GM18867 (cell line): ENCODE measurements at regions not wholly inside any gene's neighbourhood (a gene's known extent, or its start where the extent isn't known, plus 50 kb on each side); places are given as distances from the start of the nearest gene placed in this dataset.

Experiments
- ATAC-seq: cut with Tn5 transposase; IDR thresholded peaks from one replicate; pipeline ENCODE4 v1.9.1; 2021; ENCODE audit warnings: mild to moderate bottlenecking, moderate library complexity; ENCODE audit not compliant: unreplicated experiment

GRCh38 chr6:156461647-156462046 is 315.5 kb upstream of the ARID1B start:
- no peak for ATAC-seq

DNA sequence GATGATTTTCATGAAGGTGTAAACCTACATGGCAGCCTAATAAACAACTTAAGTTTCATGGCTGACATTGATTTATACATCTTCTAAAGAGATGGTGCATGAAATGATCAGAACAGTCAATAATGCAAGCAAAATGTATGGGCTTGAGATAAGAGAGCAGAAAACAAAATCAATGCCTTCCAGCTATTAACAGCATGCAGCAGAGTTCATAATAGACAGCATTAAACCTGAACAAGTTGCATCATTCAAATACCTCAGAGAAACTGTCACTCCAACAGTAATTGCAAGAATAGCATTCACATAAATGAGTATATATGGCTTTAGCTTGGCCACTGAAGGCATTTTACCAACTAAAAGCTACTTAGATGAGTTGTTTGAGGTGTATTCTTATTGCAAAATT is 319.6 kb upstream of the ARID1B start:
- ATAC-seq: no peak

GRCh38 chr6:156455847-156456246 is 321.3 kb upstream of the ARID1B start:
- no peak for ATAC-seq

GRCh38 chr6:156454867-156455266 is 322.3 kb upstream of the ARID1B start:
- ATAC-seq: no peak

DNA sequence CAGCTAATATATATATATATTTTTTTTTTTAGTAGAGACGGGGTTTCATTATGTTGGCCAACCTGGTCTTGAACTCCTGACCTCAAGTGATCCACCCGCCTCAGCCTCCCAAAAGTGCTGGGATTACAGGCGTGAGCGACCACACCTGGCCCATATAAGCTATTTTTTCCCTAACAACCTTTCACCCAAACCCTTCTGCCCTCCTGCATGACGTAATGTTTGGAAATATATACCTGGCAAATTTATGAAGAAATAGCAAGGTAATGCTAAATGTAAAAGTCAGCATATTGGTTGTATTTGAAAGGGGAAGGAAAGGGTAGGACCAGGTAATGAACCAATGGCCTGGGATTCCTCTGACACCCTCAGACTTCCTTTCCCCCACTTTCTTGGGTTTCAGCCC is 325.5 kb upstream of the ARID1B start:
- no peak for ATAC-seq

DNA sequence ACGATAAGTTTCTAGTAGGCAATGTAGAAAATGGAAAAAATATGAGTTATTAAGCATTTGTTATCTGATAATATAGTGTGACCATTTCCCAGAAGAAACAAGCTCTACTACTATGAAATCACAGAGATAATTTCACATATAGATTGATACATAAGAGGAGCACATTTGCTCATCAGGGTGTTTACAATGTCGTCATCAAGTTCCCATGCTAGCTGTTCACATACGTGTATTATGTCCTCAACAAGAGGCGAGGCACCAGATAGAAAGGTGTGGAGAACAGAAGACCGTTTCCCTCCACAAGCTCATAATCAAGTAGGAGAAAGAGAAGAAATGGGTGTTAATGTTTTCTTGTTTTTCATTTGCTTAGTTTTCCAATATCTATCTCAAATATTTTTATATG is 326.1 kb upstream of the ARID1B start:
- no peak for ATAC-seq

DNA sequence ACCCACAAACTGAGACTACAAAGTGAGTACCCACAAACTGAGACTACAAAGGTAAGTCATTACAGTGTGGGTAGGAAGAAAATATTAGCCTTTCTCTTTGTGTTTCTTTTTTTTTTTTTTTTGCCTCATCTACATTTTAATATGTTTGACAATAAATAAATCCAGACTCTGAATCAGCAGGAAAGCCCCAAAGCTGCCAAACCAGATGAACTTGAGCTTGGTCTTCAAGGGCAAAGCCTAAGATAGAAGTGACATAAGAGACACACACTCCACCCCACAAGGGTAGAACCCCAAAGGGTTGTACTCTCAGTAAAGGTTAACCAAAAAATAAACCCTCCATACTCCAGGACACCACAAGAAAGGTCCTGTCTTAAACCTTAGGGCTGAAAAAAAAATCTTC is 326.8 kb upstream of the ARID1B start:
- ATAC-seq: no peak

DNA sequence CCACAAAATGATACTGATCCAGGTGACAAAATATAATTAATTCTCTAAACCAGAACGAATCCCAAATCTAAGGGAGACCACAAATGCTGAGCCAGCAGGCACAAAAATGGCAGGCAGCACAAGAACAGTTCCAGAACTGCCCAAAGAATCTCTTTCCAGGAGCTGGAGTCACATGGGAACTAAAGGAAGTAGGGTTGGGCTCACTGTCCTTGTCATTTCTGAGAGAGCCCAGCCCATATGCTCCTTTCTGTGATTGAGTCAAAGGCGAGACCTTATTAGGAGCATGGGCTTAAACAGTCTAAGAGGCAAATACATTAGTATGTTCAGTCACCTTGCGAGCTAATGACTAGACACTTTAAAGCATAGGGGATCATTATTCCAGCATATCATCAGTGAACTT is 327.6 kb upstream of the ARID1B start:
- no peak for ATAC-seq

GRCh38 chr6:156449128-156449527 is 328.1 kb upstream of the ARID1B start:
- ATAC-seq: no peak

GRCh38 chr6:156448579-156448978 is 328.6 kb upstream of the ARID1B start:
- no peak for ATAC-seq

- ATAC-seq: no peak
Observed at GRCh38 chr6:156440688-156441087, 336.5 kb upstream of the ARID1B start.

DNA sequence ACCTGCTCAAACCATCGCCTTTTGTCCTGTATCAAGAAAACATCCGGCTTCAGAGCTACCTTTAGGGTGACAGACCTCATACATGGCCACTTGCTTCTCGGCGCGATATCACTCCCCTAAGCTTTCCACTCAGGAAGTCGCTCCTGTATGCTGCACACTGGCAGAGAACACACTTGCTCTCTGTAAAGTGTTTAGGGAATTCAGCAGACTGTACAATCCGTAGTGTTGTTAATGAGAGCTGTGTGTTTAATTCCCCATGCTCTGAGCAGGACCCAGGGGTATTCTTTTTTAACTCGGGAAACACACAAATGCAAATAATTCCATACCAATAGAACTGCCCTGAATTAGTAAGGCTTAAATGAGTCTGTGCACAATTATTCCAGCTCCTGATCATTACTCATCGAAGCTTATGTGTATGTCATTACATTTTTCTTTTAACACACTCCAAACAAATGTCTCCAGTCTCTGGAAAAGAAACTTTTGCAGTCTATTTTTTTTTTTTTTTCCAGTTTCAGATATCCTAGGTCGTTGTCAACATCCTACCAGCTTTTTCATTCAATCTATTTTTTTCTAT is 338.7 kb upstream of the ARID1B start:
- ATAC-seq: no peak

DNA sequence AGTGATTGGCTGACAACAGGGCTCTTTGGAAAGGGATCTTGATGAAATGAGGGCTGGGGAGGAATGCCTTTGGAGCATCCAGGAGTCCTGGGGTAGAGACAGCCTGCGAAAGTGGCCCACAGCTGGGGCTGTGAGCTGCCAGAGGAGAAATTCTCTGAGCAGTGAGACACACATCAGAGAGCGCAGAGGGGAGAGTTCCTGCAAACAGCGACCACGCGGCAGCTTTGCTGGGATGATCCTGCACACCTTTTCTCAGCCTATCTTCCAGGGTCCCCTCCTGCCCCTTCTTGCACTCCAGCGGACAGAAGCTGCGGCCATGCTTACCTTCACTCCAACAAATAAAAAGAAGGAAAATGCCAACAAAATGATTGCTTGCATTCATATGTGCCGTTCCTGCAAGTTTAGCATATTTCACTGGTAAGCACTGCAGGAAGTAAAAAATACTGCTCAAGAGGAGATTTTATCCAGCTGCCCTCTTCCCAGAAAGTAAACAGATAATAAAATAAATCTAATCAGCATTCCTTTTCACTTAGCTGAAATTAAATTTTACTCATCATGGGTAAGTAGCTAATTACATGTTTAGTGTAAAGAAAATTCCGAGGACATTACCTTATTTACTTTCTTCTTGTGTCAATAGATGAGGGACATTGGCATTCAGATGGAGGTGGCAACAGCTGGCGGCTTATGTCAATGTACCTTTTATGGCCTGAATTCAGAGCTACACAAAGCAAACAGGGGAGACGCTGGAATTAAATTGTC is 339.9 kb upstream of the ARID1B start:
- ATAC-seq: no peak

DNA sequence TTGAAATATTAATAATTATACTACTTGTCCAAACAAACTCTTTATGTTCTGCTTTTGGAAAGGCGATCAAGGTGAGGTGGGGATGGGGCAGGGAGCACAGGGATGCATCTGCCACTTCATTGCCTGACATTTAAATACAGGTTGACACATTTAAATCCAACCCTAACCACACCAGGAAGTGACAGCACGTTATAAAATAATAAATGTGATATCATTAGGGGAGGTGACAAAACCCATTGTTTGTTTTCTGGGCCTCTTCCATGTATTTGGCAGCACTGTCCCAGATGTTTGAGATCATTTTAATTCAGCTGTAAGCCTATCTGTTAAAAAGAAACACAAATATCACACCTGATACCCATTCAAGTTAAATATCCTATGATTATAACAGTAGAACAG is 342.4 kb upstream of the ARID1B start:
- ATAC-seq: no peak

- ATAC-seq: no peak
Observed at GRCh38 chr6:156434049-156434794, 343.0 kb upstream of the ARID1B start.

GRCh38 chr6:156432543-156432942 is 344.6 kb upstream of the ARID1B start:
- no peak for ATAC-seq

GRCh38 chr6:156430386-156430785 is 346.8 kb upstream of the ARID1B start:
- no peak for ATAC-seq

- no peak for ATAC-seq
Observed at GRCh38 chr6:156427345-156427744, 349.8 kb upstream of the ARID1B start.

GRCh38 chr6:156425359-156426020 is 351.7 kb upstream of the ARID1B start:
- no peak for ATAC-seq

DNA sequence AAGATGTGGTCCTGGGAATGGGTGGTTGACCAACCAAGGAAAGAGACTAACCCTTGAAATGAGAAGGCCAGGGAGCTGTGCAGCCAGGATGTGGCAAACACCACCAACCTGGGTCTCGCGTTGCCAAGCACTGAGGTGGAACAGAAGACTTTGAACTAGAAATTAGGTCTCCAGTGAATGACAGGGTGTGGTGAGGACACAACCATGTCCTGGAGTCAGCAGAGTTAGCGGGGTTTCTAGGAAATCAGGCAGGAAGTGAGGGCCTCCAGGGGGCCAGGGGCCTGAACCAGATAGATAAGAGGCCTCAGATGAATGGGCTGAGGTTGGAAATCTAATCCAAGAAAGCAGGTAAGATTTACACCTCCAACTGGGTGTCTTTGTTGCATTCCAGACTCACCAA is 353.3 kb upstream of the ARID1B start:
- ATAC-seq: no peak

DNA sequence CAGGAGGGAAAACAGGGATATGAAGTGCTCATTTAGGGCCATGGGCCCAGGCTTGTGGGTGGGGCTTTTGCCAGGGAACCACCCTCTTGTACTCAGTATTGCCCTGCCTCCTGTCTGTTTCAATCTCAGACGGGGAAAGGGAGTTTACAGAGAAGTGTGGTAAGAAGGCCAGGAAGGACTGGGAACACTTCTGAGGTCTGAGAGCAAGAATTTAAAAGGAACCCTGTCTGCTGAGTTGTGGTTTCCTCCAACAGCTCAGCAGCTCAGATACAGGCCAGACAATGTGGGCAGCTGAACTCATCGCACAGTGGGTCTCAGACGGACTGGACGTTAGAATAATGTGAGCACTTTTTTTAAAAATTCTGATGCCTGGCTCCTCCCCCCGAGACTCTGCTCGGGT is 354.1 kb upstream of the ARID1B start:
- no peak for ATAC-seq

DNA sequence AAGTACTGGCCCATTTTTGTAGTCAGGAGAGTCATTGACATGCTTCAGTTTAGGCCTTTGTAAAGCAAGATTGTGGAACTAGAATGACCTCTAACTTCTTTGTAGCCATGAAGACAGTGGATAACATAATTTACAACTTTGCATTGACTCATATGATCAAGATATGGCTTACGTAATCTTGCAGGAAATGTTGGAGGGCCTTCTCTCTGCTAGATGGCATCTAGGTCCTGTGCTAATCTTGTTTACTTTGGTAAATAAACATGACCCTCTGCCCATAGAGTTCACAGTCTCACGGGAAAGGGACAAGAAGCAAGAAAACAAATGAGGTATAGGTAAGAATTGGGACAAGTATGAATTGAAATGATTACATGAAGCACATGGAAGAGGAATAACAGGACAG is 355.2 kb upstream of the ARID1B start:
- ATAC-seq: no peak
